Liver (tissue), 8 donors: ENCODE measurements at regions not wholly inside any gene's neighbourhood (a gene's known extent, or its start where the extent isn't known, plus 50 kb on each side); places are given as distances from the start of the nearest gene placed in this dataset.

Experiments
- DNase-seq: peaks from one replicate; pipeline ENCODE4 v3.0.0-alpha.2; 2017; ENCODE audit warnings: low spot score
- H3K27ac ChIP-seq, 2 donors: one replicate each; pipeline ENCODE4 v1.7.0; 2013; ENCODE audit warnings: inconsistent platforms in 2 of 2, low read length in 2 of 2, control low read depth in 1 of 2, low read depth in 1 of 2, mild to moderate bottlenecking in 1 of 2
- H3K27me3 ChIP-seq, 4 donors: one replicate each; pipeline versions ENCODE4 v1.6.1 to v1.7.0; 2013; ENCODE audit warnings: low read length in 3 of 4, inconsistent platforms in 1 of 4, mild to moderate bottlenecking in 1 of 4, moderate library complexity in 1 of 4; ENCODE audit not compliant: control insufficient read depth in 4 of 4, insufficient read depth in 4 of 4
- H3K36me3 ChIP-seq, 4 donors: one replicate each; pipeline versions ENCODE4 v1.6.1 to v1.7.0; 2013; ENCODE audit warnings: low read length in 3 of 4, mild to moderate bottlenecking in 3 of 4, low read depth in 1 of 4, moderate library complexity in 1 of 4; ENCODE audit not compliant: control insufficient read depth in 4 of 4, insufficient read depth in 3 of 4
- H3K4me1 ChIP-seq, 4 donors: one replicate each; pipeline versions ENCODE4 v1.6.1 to v1.7.0; 2013; ENCODE audit warnings: low read length in 3 of 4, mild to moderate bottlenecking in 3 of 4, moderate library complexity in 1 of 4; ENCODE audit not compliant: control insufficient read depth in 4 of 4, insufficient read depth in 4 of 4
- H3K4me3 ChIP-seq, 3 donors: one replicate each; pipeline versions ENCODE4 v1.6.1 to v1.7.0; 2013; ENCODE audit warnings: low read length in 3 of 3, control low read depth in 1 of 3, low read depth in 1 of 3, mild to moderate bottlenecking in 1 of 3
- H3K9ac ChIP-seq, 2 donors: one replicate each; pipeline ENCODE4 v1.7.0; 2013; ENCODE audit warnings: low read length in 2 of 2, mild to moderate bottlenecking in 2 of 2, moderate library complexity in 2 of 2, control low read depth in 1 of 2, low read depth in 1 of 2
- H3K9me3 ChIP-seq, 4 donors: one replicate each; pipeline versions ENCODE4 v1.6.1 to v1.7.0; 2013; ENCODE audit warnings: low read length in 3 of 4; ENCODE audit not compliant: control insufficient read depth in 4 of 4
- ATF3 ChIP-seq: IDR thresholded peaks from 2 replicates; pipeline ENCODE4 v1.6.1; 2016; ENCODE audit warnings: antibody characterized with exemption
- CTCF ChIP-seq: fragments of 150-350 bp; IDR thresholded peaks from 2 replicates; pipeline ENCODE4 v1.5.1; 2017; ENCODE audit warnings: improper control_type of control experiment, low read depth, low read length; ENCODE audit not compliant: missing input control
- EGR1 ChIP-seq, 2 donors: IDR thresholded peaks; 2 replicates each; pipeline ENCODE4 v1.6.1; 2016 to 2018; ENCODE audit warnings: antibody characterized with exemption in 2 of 2, low read depth in 2 of 2
- FOXA1 ChIP-seq: IDR thresholded peaks from 2 replicates; pipeline ENCODE4 v1.6.1; 2016; ENCODE audit warnings: antibody characterized with exemption
- FOXA2 ChIP-seq: IDR thresholded peaks from 2 replicates; pipeline ENCODE4 v1.6.1; 2016; ENCODE audit warnings: antibody characterized with exemption
- GABPA ChIP-seq, 2 donors: IDR thresholded peaks in 1 of 2; conservative IDR thresholded peaks in 1 of 2; 2 replicates each; pipeline ENCODE4 v1.6.1; 2016; ENCODE audit warnings: antibody characterized with exemption in 2 of 2, mild to moderate bottlenecking in 1 of 2, moderate library complexity in 1 of 2
- HNF4A ChIP-seq, 2 donors: conservative IDR thresholded peaks; 2 replicates each; pipeline ENCODE4 v1.6.1; 2016; ENCODE audit warnings: antibody characterized with exemption in 2 of 2, mild to moderate bottlenecking in 2 of 2
- HNF4G ChIP-seq: IDR thresholded peaks from 2 replicates; pipeline ENCODE4 v1.6.1; 2016; ENCODE audit warnings: antibody characterized with exemption
- JUND ChIP-seq, 2 donors: IDR thresholded peaks; 2 replicates each; pipeline ENCODE4 v1.6.1; 2016; ENCODE audit warnings: antibody characterized with exemption in 2 of 2
- NR2F2 ChIP-seq: IDR thresholded peaks from 2 replicates; pipeline ENCODE4 v1.6.1; 2016; ENCODE audit warnings: antibody characterized with exemption
- RAD21 ChIP-seq, 2 donors: IDR thresholded peaks; 2 replicates each; pipeline ENCODE4 v1.6.1; 2016; ENCODE audit warnings: antibody characterized with exemption in 2 of 2, mild to moderate bottlenecking in 2 of 2
- RXRA ChIP-seq, 2 donors: IDR thresholded peaks; 2 replicates each; pipeline ENCODE4 v1.6.1; 2017 to 2018; ENCODE audit warnings: antibody characterized with exemption in 2 of 2, mild to moderate bottlenecking in 1 of 2
- SP1 ChIP-seq: IDR thresholded peaks from 2 replicates; pipeline ENCODE4 v1.6.1; 2018; ENCODE audit warnings: antibody characterized with exemption, mild to moderate bottlenecking
- TAF1 ChIP-seq: conservative IDR thresholded peaks from 2 replicates; pipeline ENCODE4 v1.6.1; 2016; ENCODE audit warnings: antibody characterized with exemption, mild to moderate bottlenecking
- YY1 ChIP-seq: IDR thresholded peaks from 2 replicates; pipeline ENCODE4 v1.6.1; 2016; ENCODE audit warnings: antibody characterized with exemption, mild to moderate bottlenecking
- ZBTB33 ChIP-seq: IDR thresholded peaks from 2 replicates; pipeline ENCODE4 v1.6.1; 2016; ENCODE audit warnings: antibody characterized with exemption
- WGBS: extraction: QIAGEN DNeasy Blood & Tissue Kit; methylation state at CpG from one replicate; pipeline ENCODE4 v1.1.7; 2013; 5-methylcytosine and 5-hydroxymethylcytosine counted together
- TF ChIP-seq, protein P1 (sequence below): IDR thresholded peaks from 2 replicates; pipeline ENCODE4 v1.6.1; 2016; ENCODE audit warnings: antibody characterized with exemption, mild to moderate bottlenecking
- TF ChIP-seq, protein P2 (sequence below): IDR thresholded peaks from 2 replicates; pipeline ENCODE4 v1.6.1; 2016; ENCODE audit warnings: antibody characterized with exemption
- donor health status: healthy.
- donor health status: healthy.
- donor health status: healthy.
- donor health status: healthy.
- donor health status: healthy.

DNA sequence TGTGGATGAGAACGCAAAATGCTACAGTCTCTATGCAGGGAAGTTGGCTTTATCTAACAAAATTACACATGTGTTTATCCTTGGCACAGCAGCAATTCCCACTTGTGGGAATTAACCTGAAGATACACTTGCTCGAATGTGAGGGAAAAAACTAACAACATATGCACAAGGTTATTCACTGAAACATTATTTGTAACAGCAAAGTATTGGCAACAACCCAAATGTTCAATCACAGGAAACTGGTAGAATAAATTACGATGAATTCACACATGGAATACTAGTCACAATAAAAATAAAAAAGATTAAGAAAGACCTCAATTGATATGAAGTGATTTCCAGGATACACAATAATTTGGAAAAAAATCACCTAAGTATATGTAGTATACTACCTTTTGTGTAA is 68.1 kb upstream of the OGFRL1 start (continued):
- TF ChIP-seq ATF3 (no peak), YY1 (no peak), HNF4A (conservative IDR thresholded peaks at IDR 0.05) (no peak), NR2F2 (no peak), EGR1 (IDR thresholded peaks at IDR 0.05; ENCODE audit: low read depth in 2 of 2) (no peak)

GRCh38 chr6:71222671-71223070 is 65.9 kb upstream of the OGFRL1 start:
- TF ChIP-seq FOXA2, result no peak
- no peak for TF ChIP-seq HNF4A (conservative IDR thresholded peaks at IDR 0.05)
- TF ChIP-seq NR2F2, result no peak
- TF ChIP-seq TAF1, result no peak
- TF ChIP-seq RXRA (IDR thresholded peaks at IDR 0.05), result no peak
- no peak for TF ChIP-seq EGR1 (IDR thresholded peaks at IDR 0.05; ENCODE audit: low read depth in 2 of 2)
- TF ChIP-seq, protein P1, sequence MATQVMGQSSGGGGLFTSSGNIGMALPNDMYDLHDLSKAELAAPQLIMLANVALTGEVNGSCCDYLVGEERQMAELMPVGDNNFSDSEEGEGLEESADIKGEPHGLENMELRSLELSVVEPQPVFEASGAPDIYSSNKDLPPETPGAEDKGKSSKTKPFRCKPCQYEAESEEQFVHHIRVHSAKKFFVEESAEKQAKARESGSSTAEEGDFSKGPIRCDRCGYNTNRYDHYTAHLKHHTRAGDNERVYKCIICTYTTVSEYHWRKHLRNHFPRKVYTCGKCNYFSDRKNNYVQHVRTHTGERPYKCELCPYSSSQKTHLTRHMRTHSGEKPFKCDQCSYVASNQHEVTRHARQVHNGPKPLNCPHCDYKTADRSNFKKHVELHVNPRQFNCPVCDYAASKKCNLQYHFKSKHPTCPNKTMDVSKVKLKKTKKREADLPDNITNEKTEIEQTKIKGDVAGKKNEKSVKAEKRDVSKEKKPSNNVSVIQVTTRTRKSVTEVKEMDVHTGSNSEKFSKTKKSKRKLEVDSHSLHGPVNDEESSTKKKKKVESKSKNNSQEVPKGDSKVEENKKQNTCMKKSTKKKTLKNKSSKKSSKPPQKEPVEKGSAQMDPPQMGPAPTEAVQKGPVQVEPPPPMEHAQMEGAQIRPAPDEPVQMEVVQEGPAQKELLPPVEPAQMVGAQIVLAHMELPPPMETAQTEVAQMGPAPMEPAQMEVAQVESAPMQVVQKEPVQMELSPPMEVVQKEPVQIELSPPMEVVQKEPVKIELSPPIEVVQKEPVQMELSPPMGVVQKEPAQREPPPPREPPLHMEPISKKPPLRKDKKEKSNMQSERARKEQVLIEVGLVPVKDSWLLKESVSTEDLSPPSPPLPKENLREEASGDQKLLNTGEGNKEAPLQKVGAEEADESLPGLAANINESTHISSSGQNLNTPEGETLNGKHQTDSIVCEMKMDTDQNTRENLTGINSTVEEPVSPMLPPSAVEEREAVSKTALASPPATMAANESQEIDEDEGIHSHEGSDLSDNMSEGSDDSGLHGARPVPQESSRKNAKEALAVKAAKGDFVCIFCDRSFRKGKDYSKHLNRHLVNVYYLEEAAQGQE, result no peak
- TF ChIP-seq, protein P2, sequence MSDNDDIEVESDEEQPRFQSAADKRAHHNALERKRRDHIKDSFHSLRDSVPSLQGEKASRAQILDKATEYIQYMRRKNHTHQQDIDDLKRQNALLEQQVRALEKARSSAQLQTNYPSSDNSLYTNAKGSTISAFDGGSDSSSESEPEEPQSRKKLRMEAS, result no peak
- TF ChIP-seq YY1, result no peak
- no peak for TF ChIP-seq HNF4G
- no peak for TF ChIP-seq JUND (IDR thresholded peaks at IDR 0.05)
- TF ChIP-seq FOXA1, result no peak
- no peak for TF ChIP-seq SP1
- no peak for TF ChIP-seq ZBTB33
- no peak for TF ChIP-seq CTCF
- TF ChIP-seq ATF3, result no peak
- no peak for TF ChIP-seq RAD21 (IDR thresholded peaks at IDR 0.05)
- no peak for TF ChIP-seq GABPA (IDR thresholded peaks at IDR 0.05 in 1 of 2, conservative IDR thresholded peaks at IDR 0.05 in 1 of 2)
- 53% methylated on average over 4 of the region's 4 CpGs for WGBS

More at GRCh38 chr6:71222671-71223070, 65.9 kb upstream of the OGFRL1 start:
- Histone ChIP-seq H3K9ac (no peak overlapping the region), H3K4me1 (no peaks in the 10 kb centered on the region), H3K9me3 (no peaks in the 10 kb centered on the region), H3K4me3 (no peak overlapping the region), H3K36me3 (no peaks in the 10 kb centered on the region), H3K27ac (no peak overlapping the region), H3K27me3 (no peaks in the 10 kb centered on the region)
- DNase-seq, result no peak
